Neural cell (in vitro differentiated cells): ENCODE measurements at regions not wholly inside any gene's neighbourhood (a gene's known extent, or its start where the extent isn't known, plus 50 kb on each side); places are given as distances from the start of the nearest gene placed in this dataset.

Source experiments
- H2AFZ ChIP-seq: fragments of 200-600, 300-800 bp; sonication (generic), shearing (Covaris generic); 2 replicates; pipeline ENCODE4 v1.6.0; 2014; ENCODE audit warnings: low read depth, mild to moderate bottlenecking, antibody characterized with exemption, low read length, moderate library complexity
- H3F3A ChIP-seq: fragments of 200-600 bp; shearing (Covaris generic); 2 replicates; pipeline ENCODE4 v1.6.1; 2016; ENCODE audit warnings: mild to moderate bottlenecking, moderate library complexity, mixed read lengths, antibody characterized with exemption, low read length; ENCODE audit not compliant: insufficient read depth, poor library complexity, severe bottlenecking
- H3K27ac ChIP-seq: fragments of 200-600, 300-800 bp; sonication (generic), shearing (Covaris generic); 2 replicates; pipeline ENCODE4 v1.5.1; 2014; ENCODE audit warnings: mild to moderate bottlenecking, low read length, moderate library complexity
- H3K27me3 ChIP-seq: fragments of 300-800, 200-600 bp; sonication (generic), shearing (Covaris generic); 2 replicates; pipeline ENCODE4 v1.6.0; 2014; ENCODE audit warnings: mild to moderate bottlenecking, low read depth, low read length, moderate library complexity; ENCODE audit not compliant: insufficient read depth
- H3K36me3 ChIP-seq: fragments of 300-800, 200-600 bp; sonication (generic), shearing (Covaris generic); 2 replicates; pipeline ENCODE4 v1.5.1; 2014; ENCODE audit warnings: mild to moderate bottlenecking, antibody characterized with exemption, low read length, moderate library complexity; ENCODE audit not compliant: insufficient read depth
- H3K4me2 ChIP-seq: fragments of 300-800, 200-600 bp; sonication (generic), shearing (Covaris generic); 2 replicates; pipeline ENCODE4 v1.6.0; 2014; ENCODE audit warnings: mild to moderate bottlenecking, low read length
- H3K4me3 ChIP-seq: fragments of 300-800, 200-600 bp; sonication (generic), shearing (Covaris generic); 2 replicates; pipeline ENCODE4 v1.5.1; 2014; ENCODE audit warnings: mild to moderate bottlenecking, low read length, moderate library complexity
- H3K79me2 ChIP-seq: fragments of 200-600 bp; shearing (Covaris generic); replicated peaks from 2 replicates; pipeline ENCODE4 v1.6.0; 2014; ENCODE audit warnings: mild to moderate bottlenecking, low read length, moderate library complexity; ENCODE audit not compliant: insufficient read depth
- H3K9ac ChIP-seq: fragments of 300-800, 200-600 bp; sonication (generic), shearing (Covaris generic); 2 replicates; pipeline ENCODE4 v1.6.1; 2016; ENCODE audit warnings: mild to moderate bottlenecking, low read length, mixed read lengths
- H3K9me2 ChIP-seq: fragments of 200-600 bp; shearing (Covaris generic); 2 replicates; pipeline ENCODE4 v1.6.1; 2016; ENCODE audit warnings: mild to moderate bottlenecking, low read length, mixed read lengths; ENCODE audit not compliant: insufficient read depth
- H3K9me3 ChIP-seq: fragments of 200-600, 300-800 bp; sonication (generic), shearing (Covaris generic); 2 replicates; pipeline ENCODE4 v1.6.1; 2016; ENCODE audit warnings: mild to moderate bottlenecking, mixed run types, low read length, moderate library complexity, mixed read lengths
- H4K20me1 ChIP-seq: fragments of 200-600 bp; shearing (Covaris generic); 2 replicates; pipeline ENCODE4 v1.6.1; 2016; ENCODE audit warnings: mild to moderate bottlenecking, mixed run types; ENCODE audit not compliant: insufficient read depth
- EP300 ChIP-seq: fragments of 450-650 bp; conservative IDR thresholded peaks from 2 replicates; pipeline ENCODE4 v1.6.1; 2014; ENCODE audit warnings: antibody characterized with exemption, mild to moderate bottlenecking, moderate library complexity; ENCODE audit not compliant: poor library complexity, severe bottlenecking
- EZH2 ChIP-seq: fragments of 200-600, 300-800 bp; shearing (Covaris generic), sonication (generic); IDR thresholded peaks from 2 replicates; pipeline ENCODE4 v1.6.1; 2014; ENCODE audit warnings: antibody characterized with exemption, low read length, borderline replicate concordance, mild to moderate bottlenecking; ENCODE audit not compliant: insufficient read depth, poor library complexity, severe bottlenecking
- MXI1 ChIP-seq: fragments of 450-650 bp; conservative IDR thresholded peaks from 2 replicates; pipeline ENCODE4 v1.6.1; 2014; ENCODE audit warnings: antibody characterized with exemption, mild to moderate bottlenecking; ENCODE audit not compliant: poor library complexity, severe bottlenecking
- POLR2AphosphoS5 ChIP-seq: IDR thresholded peaks from 2 replicates; pipeline ENCODE4 v1.6.1; 2012
- RAD21 ChIP-seq: fragments of 450-650 bp; conservative IDR thresholded peaks from 2 replicates; pipeline ENCODE4 v1.6.1; 2014; ENCODE audit warnings: antibody characterized with exemption, mild to moderate bottlenecking, moderate library complexity
- SMC3 ChIP-seq: fragments of 450-650 bp; conservative IDR thresholded peaks from 2 replicates; pipeline ENCODE4 v1.6.1; 2014; ENCODE audit warnings: antibody characterized with exemption, mild to moderate bottlenecking, moderate library complexity; ENCODE audit not compliant: poor library complexity
- TAF1 ChIP-seq: IDR thresholded peaks from 2 replicates; pipeline ENCODE4 v1.6.1; 2012; ENCODE audit warnings: low read depth
- TF ChIP-seq, protein P1 (sequence below): fragments of 450-650 bp; IDR thresholded peaks from 2 replicates; pipeline ENCODE4 v1.5.1; 2014; ENCODE audit warnings: antibody characterized with exemption, mild to moderate bottlenecking, moderate library complexity; ENCODE audit not compliant: poor library complexity, severe bottlenecking
- TF ChIP-seq, protein P2 (sequence below): IDR thresholded peaks from 2 replicates; pipeline ENCODE4 v1.6.1; 2012; ENCODE audit warnings: borderline replicate concordance

DNA sequence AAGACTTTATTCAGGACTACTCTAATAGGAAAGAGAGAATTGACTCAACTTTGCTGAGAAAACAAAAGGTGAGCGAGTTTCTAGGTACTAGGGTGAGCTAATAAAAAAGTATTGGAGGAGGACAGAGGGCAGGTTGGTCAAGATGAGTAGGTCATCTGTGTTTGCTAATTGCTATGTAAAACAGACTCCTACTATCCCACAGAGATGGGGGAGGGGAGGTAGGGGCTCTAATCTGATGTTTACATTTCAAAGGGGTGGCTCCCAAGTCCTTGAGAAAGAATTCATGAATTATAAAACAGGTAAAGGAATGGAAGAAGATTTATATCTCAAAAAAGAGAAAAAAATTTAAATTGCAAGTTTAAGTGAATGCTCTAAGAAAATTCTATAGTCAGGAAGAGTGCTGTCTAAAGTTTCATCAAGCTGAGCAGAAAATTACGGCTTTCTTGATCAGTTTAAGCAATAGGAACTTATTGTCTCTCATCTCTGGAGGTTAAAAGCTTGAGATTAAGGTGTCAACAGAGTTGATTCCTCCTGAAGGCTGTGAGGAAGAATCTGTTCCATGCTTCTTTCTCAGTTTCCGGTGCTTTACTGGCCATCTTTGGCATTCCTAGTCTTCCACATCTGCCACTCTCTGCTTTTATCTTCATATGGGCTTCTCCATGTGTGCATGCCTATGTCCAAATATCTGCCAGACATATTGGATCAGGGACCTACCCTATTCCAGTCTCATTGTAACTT, 790.3 kb downstream of the SLITRK5 start:
- TF ChIP-seq, protein P1, sequence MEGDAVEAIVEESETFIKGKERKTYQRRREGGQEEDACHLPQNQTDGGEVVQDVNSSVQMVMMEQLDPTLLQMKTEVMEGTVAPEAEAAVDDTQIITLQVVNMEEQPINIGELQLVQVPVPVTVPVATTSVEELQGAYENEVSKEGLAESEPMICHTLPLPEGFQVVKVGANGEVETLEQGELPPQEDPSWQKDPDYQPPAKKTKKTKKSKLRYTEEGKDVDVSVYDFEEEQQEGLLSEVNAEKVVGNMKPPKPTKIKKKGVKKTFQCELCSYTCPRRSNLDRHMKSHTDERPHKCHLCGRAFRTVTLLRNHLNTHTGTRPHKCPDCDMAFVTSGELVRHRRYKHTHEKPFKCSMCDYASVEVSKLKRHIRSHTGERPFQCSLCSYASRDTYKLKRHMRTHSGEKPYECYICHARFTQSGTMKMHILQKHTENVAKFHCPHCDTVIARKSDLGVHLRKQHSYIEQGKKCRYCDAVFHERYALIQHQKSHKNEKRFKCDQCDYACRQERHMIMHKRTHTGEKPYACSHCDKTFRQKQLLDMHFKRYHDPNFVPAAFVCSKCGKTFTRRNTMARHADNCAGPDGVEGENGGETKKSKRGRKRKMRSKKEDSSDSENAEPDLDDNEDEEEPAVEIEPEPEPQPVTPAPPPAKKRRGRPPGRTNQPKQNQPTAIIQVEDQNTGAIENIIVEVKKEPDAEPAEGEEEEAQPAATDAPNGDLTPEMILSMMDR: no peak
- TF ChIP-seq MXI1 (no peak), RAD21 (no peak), SMC3 (no peak), POLR2AphosphoS5 (no peak), EP300 (no peak), TAF1 (no peak), EZH2 (no peak)
- TF ChIP-seq, protein P2, sequence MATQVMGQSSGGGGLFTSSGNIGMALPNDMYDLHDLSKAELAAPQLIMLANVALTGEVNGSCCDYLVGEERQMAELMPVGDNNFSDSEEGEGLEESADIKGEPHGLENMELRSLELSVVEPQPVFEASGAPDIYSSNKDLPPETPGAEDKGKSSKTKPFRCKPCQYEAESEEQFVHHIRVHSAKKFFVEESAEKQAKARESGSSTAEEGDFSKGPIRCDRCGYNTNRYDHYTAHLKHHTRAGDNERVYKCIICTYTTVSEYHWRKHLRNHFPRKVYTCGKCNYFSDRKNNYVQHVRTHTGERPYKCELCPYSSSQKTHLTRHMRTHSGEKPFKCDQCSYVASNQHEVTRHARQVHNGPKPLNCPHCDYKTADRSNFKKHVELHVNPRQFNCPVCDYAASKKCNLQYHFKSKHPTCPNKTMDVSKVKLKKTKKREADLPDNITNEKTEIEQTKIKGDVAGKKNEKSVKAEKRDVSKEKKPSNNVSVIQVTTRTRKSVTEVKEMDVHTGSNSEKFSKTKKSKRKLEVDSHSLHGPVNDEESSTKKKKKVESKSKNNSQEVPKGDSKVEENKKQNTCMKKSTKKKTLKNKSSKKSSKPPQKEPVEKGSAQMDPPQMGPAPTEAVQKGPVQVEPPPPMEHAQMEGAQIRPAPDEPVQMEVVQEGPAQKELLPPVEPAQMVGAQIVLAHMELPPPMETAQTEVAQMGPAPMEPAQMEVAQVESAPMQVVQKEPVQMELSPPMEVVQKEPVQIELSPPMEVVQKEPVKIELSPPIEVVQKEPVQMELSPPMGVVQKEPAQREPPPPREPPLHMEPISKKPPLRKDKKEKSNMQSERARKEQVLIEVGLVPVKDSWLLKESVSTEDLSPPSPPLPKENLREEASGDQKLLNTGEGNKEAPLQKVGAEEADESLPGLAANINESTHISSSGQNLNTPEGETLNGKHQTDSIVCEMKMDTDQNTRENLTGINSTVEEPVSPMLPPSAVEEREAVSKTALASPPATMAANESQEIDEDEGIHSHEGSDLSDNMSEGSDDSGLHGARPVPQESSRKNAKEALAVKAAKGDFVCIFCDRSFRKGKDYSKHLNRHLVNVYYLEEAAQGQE: no peak
- Histone ChIP-seq H3K36me3 (no peaks in the 10 kb centered on the region), H3F3A (no peaks in the 10 kb centered on the region), H3K9me2 (no peaks in the 10 kb centered on the region), H2AFZ (no peak overlapping the region), H3K9me3 (no peaks in the 10 kb centered on the region), H3K9ac (no peak overlapping the region), H3K79me2 (no peaks in the 10 kb centered on the region), H3K27me3 (no peaks in the 10 kb centered on the region), H3K27ac (no peak overlapping the region), H3K4me2 (no peak overlapping the region), H4K20me1 (no peaks in the 10 kb centered on the region), H3K4me3 (no peak overlapping the region)

DNA sequence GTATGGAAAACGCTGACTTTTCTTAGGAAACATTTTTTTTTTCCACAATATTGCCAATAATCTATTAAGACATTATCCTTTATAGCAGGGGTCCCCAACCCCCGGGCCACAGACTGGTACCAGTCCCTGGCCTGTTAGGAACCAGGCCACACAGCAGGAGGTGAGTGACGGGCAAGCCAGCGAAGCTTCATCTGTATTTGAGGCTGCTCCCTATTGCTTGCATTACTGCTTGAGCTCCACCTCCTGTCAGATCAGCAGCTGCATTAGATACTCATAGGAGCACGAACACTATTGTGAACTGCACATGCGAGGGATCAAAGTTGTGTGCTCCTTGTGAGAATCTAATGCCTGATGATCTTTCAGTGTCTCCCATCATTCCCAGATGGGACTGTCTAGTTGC, 793.7 kb downstream of the SLITRK5 start:
- no peak overlapping the region for H2AFZ ChIP-seq
- H3K36me3 ChIP-seq: no peaks in the 10 kb centered on the region
- H3K79me2 ChIP-seq: no peaks in the 10 kb centered on the region
- H3K27ac ChIP-seq: no peak overlapping the region
- no peaks in the 10 kb centered on the region for H3K27me3 ChIP-seq
- H4K20me1 ChIP-seq: no peaks in the 10 kb centered on the region
- TF ChIP-seq MXI1: no peak
- TF ChIP-seq EZH2: no peak
- no peak for TF ChIP-seq RAD21
- TF ChIP-seq EP300: no peak
- TF ChIP-seq, protein P1: no peak
- no peak for TF ChIP-seq POLR2AphosphoS5
- TF ChIP-seq SMC3: no peak
- TF ChIP-seq, protein P2: no peak
- TF ChIP-seq TAF1: no peak
- no peak overlapping the region for H3K4me3 ChIP-seq
- H3K9me2 ChIP-seq: no peaks in the 10 kb centered on the region
- no peaks in the 10 kb centered on the region for H3F3A ChIP-seq
- H3K9ac ChIP-seq: no peak overlapping the region
- no peaks in the 10 kb centered on the region for H3K9me3 ChIP-seq
- H3K4me2 ChIP-seq: no peak overlapping the region
